ENCODE measurements at regions not wholly inside any gene's neighbourhood (a gene's known extent, or its start where the extent isn't known, plus 50 kb on each side); places are given as distances from the start of the nearest gene placed in this dataset.
"Not testable (repeated sequence)": the region's sequence is repeated elsewhere in the genome, so short reads cannot be mapped to it uniquely, and the experiment has no call there.

GRCh38 chr14:40354754-40355153, 922.5 kb upstream of the FBXO33 start:
- H3K27me3 ChIP-seq = no peaks in the 10 kb centered on the region
- no peaks in the 10 kb centered on the region for H3K4me1 ChIP-seq
- TF ChIP-seq POLR2A (IDR thresholded peaks at IDR 0.05) (no peak), CTCF (IDR thresholded peaks at IDR 0.05) (no peak), EP300 (IDR thresholded peaks at IDR 0.05) (no peak)
- no peak overlapping the region for H3K4me3 ChIP-seq
- no peak overlapping the region for H3K27ac ChIP-seq
- no peak for DNase-seq (ENCODE audit: low spot score in 2 of 2)
- no peaks in the 10 kb centered on the region for H3K9me3 ChIP-seq
- 55 to 57% methylated on average over 2 of the region's 2 CpGs for WGBS, 2 donors
- H3K36me3 ChIP-seq = no peaks in the 10 kb centered on the region

- not testable (repeated sequence) for H3K27me3 ChIP-seq; H3K36me3 ChIP-seq; H3K4me1 ChIP-seq; DNase-seq (ENCODE audit: low spot score in 2 of 2); H3K4me3 ChIP-seq; H3K27ac ChIP-seq; H3K9me3 ChIP-seq
- WGBS, 2 donors = 93 to 96% methylated on average over 27 of the region's 27 CpGs
Observed at GRCh38 chr14:40348104-40348503, 915.9 kb upstream of the FBXO33 start.

DNA sequence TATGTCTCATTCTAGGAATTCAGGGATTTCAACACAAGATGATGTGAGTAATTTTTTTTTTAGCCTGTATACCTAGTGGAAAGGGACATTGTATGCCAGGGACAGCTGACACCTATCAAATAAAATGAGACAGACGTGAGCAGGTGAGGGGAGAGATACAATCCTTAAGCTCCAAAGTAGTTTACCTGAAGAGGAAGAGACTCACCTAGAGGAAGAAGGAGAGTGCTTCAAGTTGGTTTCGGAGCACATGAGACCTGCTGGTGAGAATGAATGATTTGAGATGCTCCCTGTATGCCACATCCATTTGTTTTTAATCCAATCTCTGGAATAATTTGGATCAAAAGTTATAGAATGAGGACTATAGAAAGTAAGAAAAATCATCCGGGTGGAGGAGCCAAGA, 915.4 kb upstream of the FBXO33 start:
- H3K9me3 ChIP-seq = peaks cover 0 to 9% (median 0%) of the 10 kb centered on the region in 4 donors
- WGBS, 2 donors = 88 to 92% methylated on average over 3 of the region's 3 CpGs
- TF ChIP-seq CTCF (IDR thresholded peaks at IDR 0.05) (no peak), EP300 (IDR thresholded peaks at IDR 0.05) (no peak), POLR2A (IDR thresholded peaks at IDR 0.05) (no peak)
- no peaks in the 10 kb centered on the region for H3K27me3 ChIP-seq
- no peak overlapping the region for H3K4me3 ChIP-seq
- no peak for DNase-seq (ENCODE audit: low spot score in 2 of 2)
- H3K36me3 ChIP-seq = no peaks in the 10 kb centered on the region
- H3K27ac ChIP-seq = no peak overlapping the region
- H3K4me1 ChIP-seq = no peaks in the 10 kb centered on the region

DNA sequence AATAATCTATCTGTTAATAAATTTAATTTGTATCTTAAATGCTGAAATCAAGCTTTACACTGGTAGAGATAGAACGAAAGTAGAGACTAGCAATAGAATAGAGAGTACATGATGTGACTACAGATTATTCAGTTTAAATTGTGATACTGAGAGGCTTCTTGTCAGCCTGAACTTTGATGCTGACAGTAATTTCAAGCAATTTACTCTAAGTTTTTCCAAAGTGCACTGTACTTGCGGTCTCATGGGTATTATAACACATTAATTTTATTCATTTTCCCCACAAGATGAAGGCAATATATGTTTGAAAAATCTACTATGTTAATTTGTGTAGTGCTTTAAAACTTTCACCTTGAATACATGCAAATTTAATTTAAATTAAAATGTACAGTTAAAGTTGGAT, 914.0 kb upstream of the FBXO33 start:
- no peaks in the 10 kb centered on the region for H3K36me3 ChIP-seq
- WGBS, 2 donors = 92 to 94% methylated on average over 2 of the region's 2 CpGs
- no peaks in the 10 kb centered on the region for H3K4me1 ChIP-seq

GRCh38 chr14:40345334-40345733, 913.1 kb upstream of the FBXO33 start:
- no peaks in the 10 kb centered on the region for H3K4me1 ChIP-seq
- no peak for DNase-seq (ENCODE audit: low spot score in 2 of 2)
- no peak overlapping the region for H3K27ac ChIP-seq
- H3K27me3 ChIP-seq = no peaks in the 10 kb centered on the region
- 50 to 63% methylated on average over 1 of the region's 1 CpG for WGBS, 2 donors
- peaks cover 0 to 9% (median 0%) of the 10 kb centered on the region in 4 donors for H3K9me3 ChIP-seq
- no peaks in the 10 kb centered on the region for H3K36me3 ChIP-seq
- TF ChIP-seq CTCF (IDR thresholded peaks at IDR 0.05) = no peak
- TF ChIP-seq POLR2A (IDR thresholded peaks at IDR 0.05) = no peak
- no peak for TF ChIP-seq EP300 (IDR thresholded peaks at IDR 0.05)
- no peak overlapping the region for H3K4me3 ChIP-seq

More for the DNA sequence above, 914.0 kb upstream of the FBXO33 start:
- TF ChIP-seq POLR2A (IDR thresholded peaks at IDR 0.05) (no peak), CTCF (IDR thresholded peaks at IDR 0.05) (no peak), EP300 (IDR thresholded peaks at IDR 0.05) (no peak)
- Histone ChIP-seq H3K27ac (no peak overlapping the region), H3K4me3 (no peak overlapping the region), H3K9me3 (peaks cover 0 to 9% (median 0%) of the 10 kb centered on the region in 4 donors), H3K27me3 (no peaks in the 10 kb centered on the region)
- no peak for DNase-seq (ENCODE audit: low spot score in 2 of 2)

GRCh38 chr14:40340708-40341107, 908.5 kb upstream of the FBXO33 start:
- TF ChIP-seq POLR2A (IDR thresholded peaks at IDR 0.05) = no peak
- no peak for TF ChIP-seq EP300 (IDR thresholded peaks at IDR 0.05)
- TF ChIP-seq CTCF (IDR thresholded peaks at IDR 0.05) = no peak
- 83 to 84% methylated on average over 3 of the region's 3 CpGs for WGBS, 2 donors
- no peaks in the 10 kb centered on the region for H3K4me1 ChIP-seq
- no peaks in the 10 kb centered on the region for H3K27me3 ChIP-seq
- no peaks in the 10 kb centered on the region for H3K9me3 ChIP-seq
- H3K4me3 ChIP-seq = no peak overlapping the region
- no peak for DNase-seq (ENCODE audit: low spot score in 2 of 2)
- H3K36me3 ChIP-seq = no peaks in the 10 kb centered on the region
- H3K27ac ChIP-seq = no peak overlapping the region
